ENCODE measurements at regions not wholly inside any gene's neighbourhood (a gene's known extent, or its start where the extent isn't known, plus 50 kb on each side); places are given as distances from the start of the nearest gene placed in this dataset.

GRCh38 chr7:109091042-109091441, 521.4 kb downstream of the DNAJB9 start:
- no peak for DNase-seq (ENCODE audit: low spot score)

GRCh38 chr7:109092268-109092667, 522.6 kb downstream of the DNAJB9 start:
- no peak for DNase-seq (ENCODE audit: low spot score)
- in situ Hi-C loops (cut with HindIII; ENCODE audit: low sequenced_read_pairs) = no loop called here

More at GRCh38 chr7:109091042-109091441, 521.4 kb downstream of the DNAJB9 start:
- in situ Hi-C loops (cut with HindIII; ENCODE audit: low sequenced_read_pairs) = no loop called here

DNA sequence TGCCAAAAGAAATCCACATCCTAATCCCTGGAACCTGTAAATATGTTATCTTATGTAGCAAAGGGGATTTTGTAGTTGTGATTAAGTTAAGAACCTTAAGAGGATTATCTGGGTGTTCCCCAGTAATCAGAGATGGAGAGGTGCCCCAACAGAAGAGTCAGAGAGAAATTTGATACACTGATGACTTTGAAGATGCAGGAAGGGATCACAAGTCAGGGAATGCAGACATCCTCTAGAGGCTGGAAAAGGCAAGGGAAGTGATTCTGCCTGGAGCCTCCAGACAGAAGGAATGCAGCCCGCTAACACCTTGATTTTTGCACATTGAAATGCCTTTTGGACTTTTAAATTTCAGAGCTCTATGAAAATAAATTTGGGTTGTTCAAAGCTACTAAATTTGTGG, 531.7 kb downstream of the DNAJB9 start:
- DNase-seq (ENCODE audit: low spot score) = no peak
- in situ Hi-C loops (cut with HindIII; ENCODE audit: low sequenced_read_pairs) = no loop called here

- no peak for DNase-seq (ENCODE audit: low spot score)
- in situ Hi-C loops (cut with HindIII; ENCODE audit: low sequenced_read_pairs) = no loop called here
These were observed 539.9 kb downstream of the DNAJB9 start for GRCh38 chr7:109109558-109109957.

GRCh38 chr7:109111086-109111485, 541.4 kb downstream of the DNAJB9 start:
- in situ Hi-C loops (cut with HindIII; ENCODE audit: low sequenced_read_pairs) = no loop called here
- DNase-seq (ENCODE audit: low spot score) = no peak

DNA sequence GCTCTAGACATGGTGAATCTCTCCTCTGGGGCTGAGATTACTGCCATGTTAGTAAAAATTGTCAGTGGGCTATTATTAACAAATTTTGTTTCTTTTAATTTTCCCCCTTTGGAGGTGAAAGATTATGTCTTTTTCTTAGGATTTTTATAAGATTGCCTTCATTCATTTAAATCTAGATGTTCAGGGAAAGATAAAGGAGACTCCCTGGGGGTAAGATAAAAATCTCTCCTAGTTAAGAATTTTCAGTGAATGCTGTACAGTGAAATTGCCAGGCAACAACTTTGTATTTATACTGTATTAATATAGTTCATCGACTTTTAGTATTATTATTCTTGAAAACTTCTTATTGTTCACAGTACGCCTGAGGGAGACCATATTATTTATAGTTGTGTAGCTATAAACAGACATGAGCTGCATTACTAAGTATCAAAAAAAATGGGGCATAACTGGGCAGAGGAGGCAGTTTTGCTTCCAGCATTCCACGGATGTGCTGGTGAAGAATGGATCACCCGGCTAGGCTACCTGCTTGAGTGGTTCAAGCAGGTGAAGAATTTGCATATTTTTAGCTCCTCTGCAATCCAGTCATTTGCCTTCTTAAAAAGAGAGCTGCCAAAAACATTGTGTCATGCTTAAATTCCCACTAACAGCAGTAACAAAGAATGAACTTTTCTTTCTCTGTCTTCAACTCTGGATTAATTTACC, 552.1 kb downstream of the DNAJB9 start:
- in situ Hi-C loops (cut with HindIII; ENCODE audit: low sequenced_read_pairs) = no loop called here
- no peak for DNase-seq (ENCODE audit: low spot score)

DNA sequence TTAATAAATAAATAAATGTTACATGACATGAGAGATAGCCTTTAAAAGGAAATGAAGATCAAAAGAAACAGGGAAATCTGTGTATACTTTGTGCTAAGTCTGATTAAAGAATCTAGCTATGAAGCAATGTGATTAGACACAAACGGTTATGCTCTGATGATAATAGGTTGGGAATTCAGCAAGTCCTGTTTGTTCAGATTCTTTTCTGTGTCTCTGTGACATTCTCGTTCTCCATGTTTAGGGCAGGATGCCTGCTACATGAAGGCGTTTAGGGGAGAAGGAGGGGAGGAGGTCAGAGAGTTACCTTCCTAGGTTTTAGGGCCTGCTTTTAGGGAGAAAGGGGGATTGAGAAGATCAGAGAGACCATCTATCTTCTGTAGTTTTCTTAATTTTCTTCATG, 555.3 kb downstream of the DNAJB9 start:
- no peak for DNase-seq (ENCODE audit: low spot score)
- in situ Hi-C loops (cut with HindIII; ENCODE audit: low sequenced_read_pairs) = no loop called here

- DNase-seq (ENCODE audit: low spot score) = no peak
- in situ Hi-C loops (cut with HindIII; ENCODE audit: low sequenced_read_pairs) = no loop called here
These were observed 556.9 kb downstream of the DNAJB9 start for GRCh38 chr7:109126404-109127050.

GRCh38 chr7:109127145-109127544, 557.5 kb downstream of the DNAJB9 start:
- no peak for DNase-seq (ENCODE audit: low spot score)
- in situ Hi-C loops (cut with HindIII; ENCODE audit: low sequenced_read_pairs) = no loop called here

DNA sequence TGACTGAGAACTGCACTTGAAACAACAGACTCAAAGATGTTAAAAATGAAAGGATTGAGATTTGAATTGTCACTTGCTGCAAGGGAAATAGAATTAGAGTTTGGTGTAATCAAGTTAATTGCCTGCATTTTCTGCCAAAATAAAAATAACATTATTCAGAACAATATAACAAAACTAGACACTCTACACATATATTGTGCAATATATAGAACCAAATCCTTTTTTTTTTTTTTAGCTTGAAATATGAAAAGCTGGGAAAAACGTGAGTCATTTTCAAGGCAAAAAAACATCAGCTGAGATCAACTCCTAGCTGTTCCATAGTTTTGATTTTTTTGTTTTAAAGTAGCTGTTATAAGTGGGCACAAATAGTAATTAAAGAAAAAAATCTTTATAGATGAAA, 561.5 kb downstream of the DNAJB9 start:
- DNase-seq (ENCODE audit: low spot score) = no peak
- in situ Hi-C loops (cut with HindIII; ENCODE audit: low sequenced_read_pairs) = no loop called here

DNA sequence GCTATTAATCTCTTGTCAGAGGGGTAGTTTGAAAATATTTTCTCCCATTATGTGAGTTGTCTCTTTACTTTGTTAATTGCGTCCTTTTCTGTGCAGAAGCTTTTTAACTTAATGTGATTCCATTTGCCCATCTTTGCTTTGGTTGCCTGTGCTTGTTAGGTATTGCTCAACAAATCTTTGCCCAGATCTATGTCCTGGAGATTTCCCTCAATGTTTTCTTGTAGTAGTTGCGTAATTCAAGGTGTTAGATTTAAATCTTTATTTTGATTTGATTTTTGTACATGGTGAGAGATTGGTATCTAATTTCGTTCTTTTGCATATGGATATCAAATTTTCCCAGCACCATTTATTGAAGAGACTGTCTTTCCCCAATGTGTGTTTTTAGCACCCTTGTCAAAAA, 567.2 kb downstream of the DNAJB9 start:
- in situ Hi-C loops (cut with HindIII; ENCODE audit: low sequenced_read_pairs) = no loop called here

DNA sequence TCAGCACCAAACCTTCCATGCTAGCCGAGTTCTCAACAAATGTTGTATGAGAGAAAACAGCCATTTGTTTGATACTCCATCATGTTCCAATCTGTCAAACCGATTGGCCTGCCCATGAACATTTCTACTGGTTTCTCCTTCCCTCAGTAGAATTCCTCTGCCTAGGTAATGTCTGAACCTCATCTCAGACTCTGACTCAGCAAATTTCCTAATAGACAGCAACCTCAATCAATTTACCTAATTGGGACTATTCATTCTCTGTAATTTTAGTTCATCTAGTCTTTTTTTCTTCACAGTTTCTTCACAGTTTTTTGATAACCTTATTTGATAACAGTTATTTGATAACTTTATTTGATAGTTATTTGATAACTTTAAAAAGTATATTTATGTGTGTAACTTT, 585.1 kb downstream of the DNAJB9 start:
- in situ Hi-C loops (cut with HindIII; ENCODE audit: low sequenced_read_pairs) = no loop called here
- no peak for DNase-seq (ENCODE audit: low spot score)

More for the DNA sequence above, 567.2 kb downstream of the DNAJB9 start:
- no peak for DNase-seq (ENCODE audit: low spot score)

DNA sequence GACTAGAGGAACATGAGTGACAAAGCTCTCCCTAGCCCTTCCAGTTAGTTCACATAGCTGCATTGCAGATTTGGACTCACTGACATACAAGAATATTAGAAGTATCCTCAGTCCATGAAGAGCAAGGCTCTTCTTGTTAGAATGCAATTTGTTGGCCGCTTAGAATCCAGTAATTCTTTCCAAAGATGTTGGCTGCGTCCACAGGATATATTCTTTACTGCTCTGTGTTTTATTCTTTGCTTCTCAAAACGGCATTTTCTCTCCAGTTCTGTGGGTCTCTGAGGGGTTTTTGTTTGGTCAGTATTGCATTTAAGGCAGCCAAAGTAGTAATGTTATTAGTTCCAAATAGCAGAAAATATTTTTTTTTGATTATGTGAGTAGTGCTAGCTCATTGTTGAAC, 588.6 kb downstream of the DNAJB9 start:
- in situ Hi-C loops (cut with HindIII; ENCODE audit: low sequenced_read_pairs) = no loop called here
- DNase-seq (ENCODE audit: low spot score) = no peak

GRCh38 chr7:109176661-109177060, 607.0 kb downstream of the DNAJB9 start:
- in situ Hi-C loops (cut with HindIII; ENCODE audit: low sequenced_read_pairs) = no loop called here
- no peak for DNase-seq (ENCODE audit: low spot score)

GRCh38 chr7:109178342-109178741, 608.7 kb downstream of the DNAJB9 start:
- DNase-seq (ENCODE audit: low spot score) = no peak
- in situ Hi-C loops (cut with HindIII; ENCODE audit: low sequenced_read_pairs) = no loop called here

- in situ Hi-C loops (cut with HindIII; ENCODE audit: low sequenced_read_pairs) = no loop called here
- DNase-seq (ENCODE audit: low spot score) = no peak
These were observed 609.9 kb downstream of the DNAJB9 start for GRCh38 chr7:109179601-109180000.

DNA sequence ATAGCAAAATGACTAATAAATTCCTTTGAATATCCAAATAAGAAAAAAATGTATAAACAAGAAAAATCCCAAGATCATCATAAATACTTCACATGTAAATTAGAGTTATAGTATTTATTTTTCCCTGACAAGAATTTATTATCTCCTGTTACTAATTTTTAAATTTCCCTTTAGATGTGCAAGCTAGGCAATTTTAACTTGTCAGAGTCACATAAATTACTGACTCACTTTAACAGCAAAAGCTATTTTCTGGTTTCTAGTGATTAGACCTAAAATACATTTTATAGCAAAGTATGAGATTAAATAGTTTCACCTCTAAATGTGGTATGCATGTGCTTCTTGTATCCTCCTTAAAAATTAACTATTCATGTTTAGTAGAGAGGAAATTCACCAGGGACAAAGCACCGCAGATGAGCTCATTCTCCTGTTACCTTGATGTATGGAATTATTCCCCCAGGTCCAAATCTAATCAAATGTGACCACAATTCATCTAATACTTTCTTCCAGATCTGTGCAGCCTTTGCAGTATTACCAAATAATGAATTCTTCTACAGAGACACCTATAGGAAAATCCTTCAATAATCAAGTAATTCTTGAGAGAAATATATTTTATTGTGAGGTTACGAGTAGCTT, 621.2 kb downstream of the DNAJB9 start:
- in situ Hi-C loops (cut with HindIII; ENCODE audit: low sequenced_read_pairs) = no loop called here
- DNase-seq (ENCODE audit: low spot score) = no peak

DNA sequence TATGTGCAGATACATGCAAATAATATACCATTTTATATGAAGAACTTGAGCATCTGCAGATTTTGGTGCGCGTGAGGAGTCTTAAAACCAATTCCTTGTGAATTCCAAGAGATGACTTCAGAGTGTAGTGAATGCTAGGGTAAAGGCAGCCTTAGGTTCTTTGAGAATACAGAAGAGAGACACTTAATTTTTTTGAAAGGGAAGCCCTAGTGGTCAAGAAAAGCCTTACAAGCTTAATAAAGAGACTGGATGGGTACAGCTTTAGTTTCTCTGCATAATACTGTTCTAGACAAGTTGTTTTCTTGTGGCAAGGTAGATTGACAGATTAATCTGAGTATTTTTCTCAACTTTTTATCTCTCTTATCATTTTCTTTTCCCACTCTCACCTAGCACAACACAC, 636.5 kb downstream of the DNAJB9 start:
- DNase-seq (ENCODE audit: low spot score) = no peak
- in situ Hi-C loops (cut with HindIII; ENCODE audit: low sequenced_read_pairs) = no loop called here

- no peak for DNase-seq (ENCODE audit: low spot score)
- in situ Hi-C loops (cut with HindIII; ENCODE audit: low sequenced_read_pairs) = no loop called here
These were observed 643.4 kb downstream of the DNAJB9 start for GRCh38 chr7:109213081-109213480.

- no peak for DNase-seq (ENCODE audit: low spot score)
- in situ Hi-C loops (cut with HindIII; ENCODE audit: low sequenced_read_pairs) = no loop called here
These were observed 645.7 kb downstream of the DNAJB9 start for GRCh38 chr7:109215341-109215740.

- in situ Hi-C loops (cut with HindIII; ENCODE audit: low sequenced_read_pairs) = no loop called here
- DNase-seq (ENCODE audit: low spot score) = no peak
These were observed 654.4 kb downstream of the DNAJB9 start for GRCh38 chr7:109224100-109224499.

All from G401 (cell line).